Upper lobe of left lung (tissue), 4 donors: ENCODE measurements at regions not wholly inside any gene's neighbourhood (a gene's known extent, or its start where the extent isn't known, plus 50 kb on each side); places are given as distances from the start of the nearest gene placed in this dataset.

Experiments
- EP300 ChIP-seq, 4 donors: sonication (generic); formaldehyde crosslinking; IDR thresholded peaks; one replicate each; pipeline ENCODE4 v1.5.1; 2017; ENCODE audit warnings: antibody characterized with exemption in 4 of 4, control low read depth in 2 of 4
- POLR2AphosphoS5 ChIP-seq, 2 donors: sonication (generic); formaldehyde crosslinking; IDR thresholded peaks; one replicate each; pipeline ENCODE4 v1.5.1; 2017; ENCODE audit warnings: antibody characterized with exemption in 2 of 2
- TF ChIP-seq, protein P1 (sequence below), 6 experiments: fragments of 450-650 bp in 4 of 6; fragments of 200-600 bp in 2 of 6; sonication (generic) in 2 of 6; IDR thresholded peaks; one replicate each; pipeline ENCODE4 v1.5.1; 2016 to 2019; ENCODE audit warnings: antibody characterized with exemption in 6 of 6

DNA sequence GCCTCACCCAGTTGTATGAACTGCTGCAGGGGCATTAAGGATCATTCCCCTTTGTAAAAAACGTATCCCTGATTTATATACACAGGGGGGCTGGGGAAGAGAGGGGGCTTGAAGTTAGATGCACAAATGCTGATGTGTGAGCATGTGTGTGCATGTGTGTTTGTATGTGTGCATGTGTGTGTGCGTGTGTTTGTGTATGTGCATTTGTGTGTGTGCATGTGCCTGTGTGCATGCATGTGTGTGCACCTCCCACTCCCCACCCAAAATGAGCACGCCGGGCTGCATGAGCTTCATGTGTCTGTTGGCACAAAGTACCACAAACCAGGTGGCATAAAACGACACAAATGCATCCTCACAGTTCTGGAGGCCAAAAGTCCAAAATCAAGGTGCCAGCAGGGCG lies 1315.2 kb downstream of the TBC1D22A start:
- TF ChIP-seq, protein P1, sequence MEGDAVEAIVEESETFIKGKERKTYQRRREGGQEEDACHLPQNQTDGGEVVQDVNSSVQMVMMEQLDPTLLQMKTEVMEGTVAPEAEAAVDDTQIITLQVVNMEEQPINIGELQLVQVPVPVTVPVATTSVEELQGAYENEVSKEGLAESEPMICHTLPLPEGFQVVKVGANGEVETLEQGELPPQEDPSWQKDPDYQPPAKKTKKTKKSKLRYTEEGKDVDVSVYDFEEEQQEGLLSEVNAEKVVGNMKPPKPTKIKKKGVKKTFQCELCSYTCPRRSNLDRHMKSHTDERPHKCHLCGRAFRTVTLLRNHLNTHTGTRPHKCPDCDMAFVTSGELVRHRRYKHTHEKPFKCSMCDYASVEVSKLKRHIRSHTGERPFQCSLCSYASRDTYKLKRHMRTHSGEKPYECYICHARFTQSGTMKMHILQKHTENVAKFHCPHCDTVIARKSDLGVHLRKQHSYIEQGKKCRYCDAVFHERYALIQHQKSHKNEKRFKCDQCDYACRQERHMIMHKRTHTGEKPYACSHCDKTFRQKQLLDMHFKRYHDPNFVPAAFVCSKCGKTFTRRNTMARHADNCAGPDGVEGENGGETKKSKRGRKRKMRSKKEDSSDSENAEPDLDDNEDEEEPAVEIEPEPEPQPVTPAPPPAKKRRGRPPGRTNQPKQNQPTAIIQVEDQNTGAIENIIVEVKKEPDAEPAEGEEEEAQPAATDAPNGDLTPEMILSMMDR (IDR thresholded peaks at IDR 0.05): no peak
- TF ChIP-seq POLR2AphosphoS5 (IDR thresholded peaks at IDR 0.05) (no peak), EP300 (IDR thresholded peaks at IDR 0.05) (no peak)
